ENCODE measurements at regions not wholly inside any gene's neighbourhood (a gene's known extent, or its start where the extent isn't known, plus 50 kb on each side); places are given as distances from the start of the nearest gene placed in this dataset.

DNA sequence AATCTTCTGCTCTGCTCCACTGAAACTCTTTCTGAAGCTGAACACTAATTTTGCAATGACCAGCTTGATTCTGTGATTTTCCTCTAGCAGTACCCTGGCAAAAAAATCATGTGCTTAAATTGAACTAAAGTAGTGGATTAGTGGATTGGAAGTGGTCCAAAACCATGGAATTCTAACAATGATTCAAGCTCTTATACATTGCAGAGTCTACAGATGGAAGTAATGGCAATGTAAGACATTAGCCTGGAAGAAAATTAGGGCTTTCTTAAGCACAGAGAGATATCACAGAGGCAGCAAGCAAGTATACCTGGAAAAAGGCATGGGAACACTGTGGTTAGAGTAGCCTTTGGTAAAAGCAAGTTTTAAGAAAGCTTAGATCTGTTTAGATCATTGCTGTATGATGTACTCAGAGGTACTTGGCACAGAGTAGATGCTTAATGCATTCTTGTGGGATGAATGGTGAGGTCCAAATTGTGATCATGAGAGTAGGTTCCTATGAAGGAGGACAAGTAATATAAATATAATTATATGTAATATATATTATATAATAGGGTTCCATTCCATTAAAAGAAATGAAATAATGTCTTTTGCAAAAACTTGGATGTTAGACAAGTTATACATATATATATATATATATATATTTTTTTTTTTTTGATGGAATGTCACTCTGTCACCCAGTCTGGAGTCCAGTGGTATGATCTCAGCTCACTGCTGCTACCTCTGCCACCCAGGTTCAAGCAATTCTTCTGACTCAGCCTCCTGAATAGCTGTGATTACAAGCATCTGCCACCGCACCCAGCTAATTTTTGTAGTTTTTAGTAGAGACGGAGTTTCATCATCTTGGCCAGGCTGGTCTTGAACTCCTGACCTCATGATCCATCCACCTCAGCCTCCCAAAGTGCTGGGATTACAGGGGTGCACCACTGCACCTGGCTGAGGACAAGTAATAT, 172.2 kb upstream of the SCN7A start:
- no peak overlapping the region for H4K8ac ChIP-seq (ENCODE audit: low read depth in 2 of 2, low read length in 2 of 2)
- CTCF ChIA-PET, result interaction anchor here (1.4 kb wide), 1 partner anchor 127 kb away, joined by 7 read pairs; no protein-coding TSS in a partner anchor
- no peak overlapping the region; the same call in 1 of the 2 replicates for H4K5ac ChIP-seq (ENCODE audit: low read depth, low read length)
- POLR2A ChIA-PET (ENCODE audit: unreplicated experiment), result no interaction called here
- no peaks in the 10 kb centered on the region for H3K79me1 ChIP-seq (ENCODE audit: low read depth in 1 of 2, low read length in 2 of 2)
- intact Hi-C loops (cut with micrococcal nuclease) (no loop called here), dilution Hi-C loops (cut with HindIII; ENCODE audit: low sequenced_read_pairs, unreplicated experiment) (no loop called here), in situ Hi-C loops (cut with MboI; ENCODE audit: low sequenced_read_pairs) (no loop called here)
- no peak overlapping the region for H2AK5ac ChIP-seq (ENCODE audit: low read depth, low read length)
- H2BK20ac ChIP-seq (ENCODE audit: low read depth, low read length), result 0 out of 2 replicates have a peak overlapping the region, but pooled peaks have one; percentile 17
- no TSS peak for BruUV-seq (replicated peaks)
- DNase-seq, result peak; percentile 89
- no CpG with 5 or more reads among the region's 2 CpGs for WGBS, 2 experiments (ENCODE audit: extremely low coverage in 2 of 2, insufficient read length in 1 of 2)
- no peak overlapping the region for H3K4me3 ChIP-seq (ENCODE audit: insufficient read depth, low read depth, low read length)
- peak overlapping the region; percentile 23; the same call in 1 of the 2 replicates for H3K18ac ChIP-seq (ENCODE audit: low read depth, low read length)
- H2BK120ac ChIP-seq (ENCODE audit: low read depth, low read length), result no peak overlapping the region
- no peaks in the 10 kb centered on the region for H3K9me3 ChIP-seq (ENCODE audit: control insufficient read depth, insufficient read depth, low read length)
- H3K4ac ChIP-seq (ENCODE audit: low read depth, low read length), result no peak overlapping the region
- H2BK15ac ChIP-seq (ENCODE audit: low read depth, low read length), result no peak overlapping the region
- H3K14ac ChIP-seq (replicated peaks; ENCODE audit: low read depth, low read length), result no peak overlapping the region
- H2AK9ac ChIP-seq (replicated peaks; ENCODE audit: low read depth, low read length, poor library complexity), result no peak overlapping the region
- no peak overlapping the region for H3K23ac ChIP-seq (ENCODE audit: low read depth, low read length)
- H3K27me3 ChIP-seq (ENCODE audit: control insufficient read depth, insufficient read depth, low read length), result no peaks in the 10 kb centered on the region
- no peak overlapping the region for H2AFZ ChIP-seq (replicated peaks; ENCODE audit: low read length, poor library complexity)
- peak; percentile 90 for ATAC-seq (ENCODE audit: low read depth)
- no peak overlapping the region for H3K9ac ChIP-seq (ENCODE audit: low read depth, low read length)
- H3K4me2 ChIP-seq (ENCODE audit: low read depth, low read length), result peak overlapping the region; percentile 66
- H3K9me1 ChIP-seq (ENCODE audit: insufficient read depth, low read length), result no peaks in the 10 kb centered on the region
- H3K27ac ChIP-seq (ENCODE audit: insufficient read depth, low read length), result no peak overlapping the region
- peaks cover 4% of the 10 kb centered on the region for H3K4me1 ChIP-seq (ENCODE audit: control insufficient read depth, insufficient read depth, low read length)
- no peak overlapping the region for H4K91ac ChIP-seq (ENCODE audit: insufficient read depth, low read depth, low read length)
- no peak overlapping the region for H2BK5ac ChIP-seq (ENCODE audit: low read depth, low read length, poor library complexity, severe bottlenecking)
- H3K36me3 ChIP-seq (ENCODE audit: control insufficient read depth, insufficient read depth, low read length), result no peaks in the 10 kb centered on the region
- TF ChIP-seq NFE2L2 (IDR thresholded peaks at IDR 0.05; ENCODE audit: low read depth, low read length) (no peak), MXI1 (IDR thresholded peaks at IDR 0.05; ENCODE audit: borderline replicate concordance, low read depth, low read length) (no peak), RFX5 (IDR thresholded peaks at IDR 0.05; ENCODE audit: low read depth, low read length) (no peak), BHLHE40 (IDR thresholded peaks at IDR 0.05; ENCODE audit: low read depth, low read length) (no peak), MAFK (IDR thresholded peaks at IDR 0.05; ENCODE audit: low read depth, low read length) (no peak), FOS (IDR thresholded peaks at IDR 0.05; ENCODE audit: low read depth, low read length) (no peak)
- TF ChIP-seq, protein P1, sequence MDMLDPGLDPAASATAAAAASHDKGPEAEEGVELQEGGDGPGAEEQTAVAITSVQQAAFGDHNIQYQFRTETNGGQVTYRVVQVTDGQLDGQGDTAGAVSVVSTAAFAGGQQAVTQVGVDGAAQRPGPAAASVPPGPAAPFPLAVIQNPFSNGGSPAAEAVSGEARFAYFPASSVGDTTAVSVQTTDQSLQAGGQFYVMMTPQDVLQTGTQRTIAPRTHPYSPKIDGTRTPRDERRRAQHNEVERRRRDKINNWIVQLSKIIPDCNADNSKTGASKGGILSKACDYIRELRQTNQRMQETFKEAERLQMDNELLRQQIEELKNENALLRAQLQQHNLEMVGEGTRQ (IDR thresholded peaks at IDR 0.05; ENCODE audit: low read depth, low read length), result no peak
- no peak overlapping the region for H3K56ac ChIP-seq (ENCODE audit: extremely low read depth, insufficient read depth, low read length)
- H4K20me1 ChIP-seq (ENCODE audit: insufficient read depth, low read length), result no peaks in the 10 kb centered on the region
